HL-60 (cell line): ENCODE measurements at regions not wholly inside any gene's neighbourhood (a gene's known extent, or its start where the extent isn't known, plus 50 kb on each side); places are given as distances from the start of the nearest gene placed in this dataset.

ENCODE experiments used
- DNase-seq, 2 experiments: peaks; one replicate each; pipeline ENCODE4 v3.0.0-alpha.2; 2010 to 2020; ENCODE audit warnings: low read depth in 1 of 2, low spot score in 1 of 2
- H3K27ac ChIP-seq: fragments of 250-450 bp; sonication (Bioruptor Pico); replicated peaks from 2 replicates; pipeline ENCODE4 v1.5.1; 2020; ENCODE audit warnings: mild to moderate bottlenecking, moderate library complexity
- H3K27me3 ChIP-seq: fragments of 250-450 bp; sonication (Bioruptor Pico); 2 replicates; pipeline ENCODE4 v1.5.1; 2021; ENCODE audit warnings: mild to moderate bottlenecking, moderate library complexity; ENCODE audit not compliant: insufficient read depth, poor library complexity, severe bottlenecking
- H3K4me3 ChIP-seq: replicated peaks from 2 replicates; pipeline ENCODE4 v1.5.1; 2011; ENCODE audit warnings: mild to moderate bottlenecking, control low read depth, low read length; ENCODE audit not compliant: insufficient read depth
- CTCF ChIP-seq: IDR thresholded peaks from one replicate; pipeline ENCODE4 v1.5.1; 2011; ENCODE audit warnings: low read length, control low read depth, inconsistent platforms; ENCODE audit not compliant: insufficient read depth
- GABPA ChIP-seq: IDR thresholded peaks from 2 replicates; pipeline ENCODE4 v1.6.1; 2012; ENCODE audit warnings: low read depth
- POLR2AphosphoS5 ChIP-seq: IDR thresholded peaks from 2 replicates; pipeline ENCODE4 v1.6.1; 2012; ENCODE audit warnings: low read depth
- REST ChIP-seq: IDR thresholded peaks from 2 replicates; pipeline ENCODE4 v1.6.1; 2012; ENCODE audit warnings: low read depth; ENCODE audit not compliant: insufficient replicate concordance
- SPI1 ChIP-seq: IDR thresholded peaks from 2 replicates; pipeline ENCODE4 v1.6.1; 2012; ENCODE audit warnings: low read depth, mild to moderate bottlenecking, borderline replicate concordance

- Histone ChIP-seq H3K27me3 (no peaks in the 10 kb centered on the region), H3K4me3 (no peak overlapping the region), H3K27ac (no peak overlapping the region)
- TF ChIP-seq REST: no peak
- no peak for TF ChIP-seq CTCF
- no peak for TF ChIP-seq POLR2AphosphoS5
- TF ChIP-seq SPI1: no peak
- TF ChIP-seq GABPA: no peak
- DNase-seq: no peak
These were observed 66.4 kb downstream of the MAF start for GRCh38 chr16:79534143-79534542.

- TF ChIP-seq POLR2AphosphoS5 (no peak), SPI1 (no peak), CTCF (no peak), REST (no peak), GABPA (no peak)
- no peak for DNase-seq
- Histone ChIP-seq H3K27ac (no peak overlapping the region), H3K4me3 (no peak overlapping the region), H3K27me3 (no peaks in the 10 kb centered on the region)
These were observed 67.2 kb downstream of the MAF start for GRCh38 chr16:79533292-79533691.

- H3K27me3 ChIP-seq: no peaks in the 10 kb centered on the region
- TF ChIP-seq REST (no peak), POLR2AphosphoS5 (no peak), CTCF (no peak), GABPA (no peak)
- H3K27ac ChIP-seq: no peak overlapping the region
- no peak for DNase-seq
- H3K4me3 ChIP-seq: no peak overlapping the region
These were observed 67.8 kb downstream of the MAF start for GRCh38 chr16:79532785-79533184.
